ENCODE measurements at regions not wholly inside any gene's neighbourhood (a gene's known extent, or its start where the extent isn't known, plus 50 kb on each side); places are given as distances from the start of the nearest gene placed in this dataset.

- WGBS, 5 donors, result 58 to 70% (median 67%) methylated on average over 10 of the region's 10 CpGs
- Histone ChIP-seq H3K36me3 (no peaks in the 10 kb centered on the region), H3K4me1 (peaks cover 8 to 26% (median 15%) of the 10 kb centered on the region in 4 donors), H3K9me3 (no peaks in the 10 kb centered on the region), H3K4me3 (no peak overlapping the region), H3K27me3 (peaks cover 0 to 12% (median 0%) of the 10 kb centered on the region in 3 donors), H3K27ac (no peak overlapping the region)
- no peak for DNase-seq
- intact Hi-C loops (cut with DNase I; ENCODE audit: low total_unique reads), result no loop called here
- TF ChIP-seq POLR2A (IDR thresholded peaks at IDR 0.05) (no peak), POLR2AphosphoS5 (IDR thresholded peaks at IDR 0.05) (peak in 1 of 3 donors; percentile 29), CTCF (IDR thresholded peaks at IDR 0.05) (no peak), EP300 (IDR thresholded peaks at IDR 0.05) (no peak)
Observed at GRCh38 chr1:229842302-229843255, 216.5 kb downstream of the URB2 start.

- H3K9me3 ChIP-seq, result no peaks in the 10 kb centered on the region
- DNase-seq, result no peak
- peak overlapping the region in 2 of 5 donors; percentile 40 to 62 for H3K27ac ChIP-seq
- peaks cover 8 to 26% (median 15%) of the 10 kb centered on the region in 4 donors for H3K4me1 ChIP-seq
- no peak overlapping the region for H3K4me3 ChIP-seq
- H3K36me3 ChIP-seq, result no peaks in the 10 kb centered on the region
- intact Hi-C loops (cut with DNase I; ENCODE audit: low total_unique reads), result no loop called here
- peaks cover 0 to 7% (median 0%) of the 10 kb centered on the region in 3 donors for H3K27me3 ChIP-seq
- TF ChIP-seq POLR2AphosphoS5 (IDR thresholded peaks at IDR 0.05), result peak in 2 of 3 donors; percentile 13 to 80
- no peak for TF ChIP-seq CTCF (IDR thresholded peaks at IDR 0.05)
- peak; percentile 66 for TF ChIP-seq EP300 (IDR thresholded peaks at IDR 0.05)
- WGBS, 5 donors, result 40 to 44% (median 41%) methylated on average over 3 of the region's 3 CpGs
Observed at GRCh38 chr1:229843627-229844238, 217.7 kb downstream of the URB2 start.

GRCh38 chr1:229844675-229845074, 218.6 kb downstream of the URB2 start:
- WGBS, 5 donors, result 27 to 34% (median 30%) methylated on average over 6 of the region's 6 CpGs
- no peak overlapping the region for H3K4me3 ChIP-seq
- H3K27me3 ChIP-seq, result peaks cover 0 to under 1% (median 0%) of the 10 kb centered on the region in 3 donors
- peak overlapping the region in 3 of 5 donors; percentile 30 to 62 (median 40) for H3K27ac ChIP-seq
- DNase-seq, result peak; percentile 20 to 29
- peak in 1 of 3 donors; percentile 46 for TF ChIP-seq POLR2AphosphoS5 (IDR thresholded peaks at IDR 0.05)
- no peak for TF ChIP-seq POLR2A (IDR thresholded peaks at IDR 0.05)
- H3K9me3 ChIP-seq, result no peaks in the 10 kb centered on the region
- intact Hi-C loops (cut with DNase I; ENCODE audit: low total_unique reads), result no loop called here
- peaks cover 8 to 26% (median 15%) of the 10 kb centered on the region in 4 donors for H3K4me1 ChIP-seq
- H3K36me3 ChIP-seq, result no peaks in the 10 kb centered on the region

GRCh38 chr1:229845410-229846138, 219.5 kb downstream of the URB2 start:
- no peak overlapping the region for H3K4me3 ChIP-seq
- intact Hi-C loops (cut with DNase I; ENCODE audit: low total_unique reads), result no loop called here
- H3K4me1 ChIP-seq, result peaks cover 8 to 26% (median 15%) of the 10 kb centered on the region in 4 donors
- WGBS, 5 donors, result 76 to 85% (median 81%) methylated on average over 4 of the region's 4 CpGs
- H3K27ac ChIP-seq, result no peak overlapping the region
- no peaks in the 10 kb centered on the region for H3K27me3 ChIP-seq
- no peaks in the 10 kb centered on the region for H3K9me3 ChIP-seq
- TF ChIP-seq CTCF (IDR thresholded peaks at IDR 0.05) (no peak), EP300 (IDR thresholded peaks at IDR 0.05) (no peak), POLR2AphosphoS5 (IDR thresholded peaks at IDR 0.05) (no peak), POLR2A (IDR thresholded peaks at IDR 0.05) (no peak)
- no peaks in the 10 kb centered on the region for H3K36me3 ChIP-seq
- DNase-seq, result no peak

All from stomach (tissue), 8 donors.